ENCODE measurements at regions not wholly inside any gene's neighbourhood (a gene's known extent, or its start where the extent isn't known, plus 50 kb on each side); places are given as distances from the start of the nearest gene placed in this dataset.

- FAIRE-seq (no peak), DNase-seq (ENCODE audit: insufficient read length, low spot score) (no peak)
- no peak for TF ChIP-seq CTCF (IDR thresholded peaks at IDR 0.05; ENCODE audit: insufficient read depth, missing control alignments)
Measured at GRCh38 chr2:221006084-221006483, 566.0 kb downstream of the EPHA4 start.

GRCh38 chr2:221016551-221016950 is 555.6 kb downstream of the EPHA4 start:
- DNase-seq (ENCODE audit: insufficient read length, low spot score) (no peak), FAIRE-seq (no peak)
- no peak for TF ChIP-seq CTCF (IDR thresholded peaks at IDR 0.05; ENCODE audit: insufficient read depth, missing control alignments)

GRCh38 chr2:221018262-221018661 is 553.8 kb downstream of the EPHA4 start:
- DNase-seq (ENCODE audit: insufficient read length, low spot score) (no peak), FAIRE-seq (no peak)
- TF ChIP-seq CTCF (IDR thresholded peaks at IDR 0.05; ENCODE audit: insufficient read depth, missing control alignments) = no peak

GRCh38 chr2:221019668-221020067 is 552.4 kb downstream of the EPHA4 start:
- DNase-seq (ENCODE audit: insufficient read length, low spot score) = no peak
- no peak for FAIRE-seq
- no peak for TF ChIP-seq CTCF (IDR thresholded peaks at IDR 0.05; ENCODE audit: insufficient read depth, missing control alignments)

- FAIRE-seq (no peak), DNase-seq (ENCODE audit: insufficient read length, low spot score) (no peak)
- no peak for TF ChIP-seq CTCF (IDR thresholded peaks at IDR 0.05; ENCODE audit: insufficient read depth, missing control alignments)
Measured at GRCh38 chr2:221022554-221022953, 549.5 kb downstream of the EPHA4 start.

- FAIRE-seq (no peak), DNase-seq (ENCODE audit: insufficient read length, low spot score) (no peak)
- TF ChIP-seq CTCF (IDR thresholded peaks at IDR 0.05; ENCODE audit: insufficient read depth, missing control alignments) = no peak
Measured at GRCh38 chr2:221025398-221025797, 546.7 kb downstream of the EPHA4 start.

- FAIRE-seq (no peak), DNase-seq (ENCODE audit: insufficient read length, low spot score) (no peak)
- no peak for TF ChIP-seq CTCF (IDR thresholded peaks at IDR 0.05; ENCODE audit: insufficient read depth, missing control alignments)
Measured at GRCh38 chr2:221034026-221034701, 537.9 kb downstream of the EPHA4 start.
